Esophagus squamous epithelium (tissue), 5 donors: ENCODE measurements at regions not wholly inside any gene's neighbourhood (a gene's known extent, or its start where the extent isn't known, plus 50 kb on each side); places are given as distances from the start of the nearest gene placed in this dataset.

Source experiments
- DNase-seq: peaks from one replicate; lab custom pipeline; 2025; lab: John Stamatoyannopoulos, UW
- H3K27ac ChIP-seq, 4 donors: fragments of 200-600 bp; sonication (generic); one replicate each; pipeline ENCODE4 v1.5.1; 2016 to 2019; ENCODE audit warnings: mild to moderate bottlenecking in 1 of 4
- H3K27me3 ChIP-seq, 4 donors: fragments of 200-600 bp; sonication (generic); 1 replicate in 3 of 4; 2 replicates in 1 of 4; pipeline versions ENCODE4 v1.5.1 to v1.6.0; 2017 to 2021; ENCODE audit warnings: antibody characterized with exemption in 1 of 4
- H3K36me3 ChIP-seq, 3 donors: fragments of 200-600 bp; sonication (generic); one replicate each; pipeline ENCODE4 v1.5.1; 2016 to 2019
- H3K4me1 ChIP-seq, 3 donors: fragments of 200-600 bp; sonication (generic); one replicate each; pipeline ENCODE4 v1.5.1; 2017 to 2019
- H3K4me3 ChIP-seq, 4 donors: fragments of 200-600 bp; sonication (generic); 1 replicate in 3 of 4; 2 replicates in 1 of 4; pipeline ENCODE4 v1.5.1; 2016 to 2019; ENCODE audit warnings: mild to moderate bottlenecking in 2 of 4, moderate library complexity in 1 of 4
- H3K9me3 ChIP-seq, 3 donors: fragments of 200-600 bp; sonication (generic); one replicate each; pipeline ENCODE4 v1.5.1; 2016 to 2019
- CTCF ChIP-seq, 6 experiments: fragments of 450-650 bp in 4 of 6; fragments of 200-600 bp in 2 of 6; sonication (generic) in 2 of 6; IDR thresholded peaks; one replicate each; pipeline ENCODE4 v1.5.1; 2016 to 2019; ENCODE audit warnings: antibody characterized with exemption in 6 of 6, mild to moderate bottlenecking in 4 of 6, moderate library complexity in 4 of 6
- POLR2A ChIP-seq, 4 donors: fragments of 450-650 bp; IDR thresholded peaks; one replicate each; pipeline ENCODE4 v1.6.1; 2017; ENCODE audit warnings: antibody characterized with exemption in 4 of 4, mild to moderate bottlenecking in 4 of 4, moderate library complexity in 3 of 4
- WGBS, 2 donors: methylation state at CpG; one replicate each; pipeline ENCODE4 v1.1.5; 2018; 5-methylcytosine and 5-hydroxymethylcytosine counted together
- intact Hi-C: fragments of 100-400 bp; cut with DNase I; formaldehyde crosslinking; loops from one replicate; pipeline ENCODE4 v1.15.0; 2022
- donor health status: DM: yes; HTN: yes; CAD: no.

- no peak for DNase-seq
- no peak for TF ChIP-seq CTCF (IDR thresholded peaks at IDR 0.05)
- intact Hi-C loops: no loop called here
- H3K4me1 ChIP-seq: no peaks in the 10 kb centered on the region
- H3K4me3 ChIP-seq: no peak overlapping the region
- H3K36me3 ChIP-seq: no peaks in the 10 kb centered on the region
- H3K27me3 ChIP-seq: no peaks in the 10 kb centered on the region
- 70 to 80% methylated on average over 1 of the region's 1 CpG for WGBS, 2 donors
- no peak overlapping the region for H3K27ac ChIP-seq
- no peaks in the 10 kb centered on the region for H3K9me3 ChIP-seq
Measured at GRCh38 chr14:80352471-80352870, 141.2 kb upstream of the DIO2 start.

- no peaks in the 10 kb centered on the region for H3K36me3 ChIP-seq
- DNase-seq: no peak
- H3K27me3 ChIP-seq: no peaks in the 10 kb centered on the region
Measured at GRCh38 chr14:80350707-80351106, 139.4 kb upstream of the DIO2 start.

GRCh38 chr14:80346395-80346794 is 135.1 kb upstream of the DIO2 start:
- Histone ChIP-seq H3K27me3 (no peaks in the 10 kb centered on the region), H3K9me3 (no peaks in the 10 kb centered on the region), H3K36me3 (no peaks in the 10 kb centered on the region), H3K4me1 (no peaks in the 10 kb centered on the region), H3K4me3 (no peak overlapping the region), H3K27ac (no peak overlapping the region)
- TF ChIP-seq POLR2A (IDR thresholded peaks at IDR 0.05) (no peak), CTCF (IDR thresholded peaks at IDR 0.05) (no peak)
- DNase-seq: no peak
- WGBS, 2 donors: 55 to 56% methylated on average over 2 of the region's 2 CpGs
- intact Hi-C loops: no loop called here

More at GRCh38 chr14:80350707-80351106, 139.4 kb upstream of the DIO2 start:
- 63 to 68% methylated on average over 6 of the region's 6 CpGs for WGBS, 2 donors
- Histone ChIP-seq H3K4me3 (no peak overlapping the region), H3K4me1 (no peaks in the 10 kb centered on the region), H3K9me3 (no peaks in the 10 kb centered on the region), H3K27ac (no peak overlapping the region)
- intact Hi-C loops: no loop called here
- TF ChIP-seq CTCF (IDR thresholded peaks at IDR 0.05): no peak
- TF ChIP-seq POLR2A (IDR thresholded peaks at IDR 0.05): no peak

- Histone ChIP-seq H3K27me3 (no peaks in the 10 kb centered on the region), H3K27ac (no peak overlapping the region), H3K9me3 (no peaks in the 10 kb centered on the region), H3K4me3 (no peak overlapping the region), H3K36me3 (no peaks in the 10 kb centered on the region), H3K4me1 (no peaks in the 10 kb centered on the region)
- intact Hi-C loops: no loop called here
- no peak for TF ChIP-seq CTCF (IDR thresholded peaks at IDR 0.05)
- TF ChIP-seq POLR2A (IDR thresholded peaks at IDR 0.05): no peak
- DNase-seq: no peak
- 81 to 83% methylated on average over 1 of the region's 1 CpG for WGBS, 2 donors
Measured at GRCh38 chr14:80344208-80344607, 132.9 kb upstream of the DIO2 start.

- H3K27ac ChIP-seq: no peak overlapping the region
- H3K27me3 ChIP-seq: no peaks in the 10 kb centered on the region
- no peaks in the 10 kb centered on the region for H3K4me1 ChIP-seq
- H3K36me3 ChIP-seq: no peaks in the 10 kb centered on the region
- intact Hi-C loops: no loop called here
- H3K4me3 ChIP-seq: no peak overlapping the region
- H3K9me3 ChIP-seq: no peaks in the 10 kb centered on the region
- TF ChIP-seq POLR2A (IDR thresholded peaks at IDR 0.05) (no peak), CTCF (IDR thresholded peaks at IDR 0.05) (no peak)
- no peak for DNase-seq
- 48 to 53% methylated on average over 2 of the region's 2 CpGs for WGBS, 2 donors
Measured at GRCh38 chr14:80336608-80337106, 125.4 kb upstream of the DIO2 start.
